Thyroid gland (tissue), 4 donors: ENCODE measurements at regions not wholly inside any gene's neighbourhood (a gene's known extent, or its start where the extent isn't known, plus 50 kb on each side); places are given as distances from the start of the nearest gene placed in this dataset.

Source experiments
- CTCF ChIP-seq, 6 experiments: fragments of 200-600 bp in 3 of 6; fragments of 450-650 bp in 3 of 6; sonication (generic) in 3 of 6; IDR thresholded peaks; one replicate each; pipeline ENCODE4 v1.5.1; 2016 to 2019; ENCODE audit warnings: antibody characterized with exemption in 6 of 6, mild to moderate bottlenecking in 2 of 6, inconsistent platforms in 1 of 6, moderate library complexity in 1 of 6
- POLR2A ChIP-seq, 2 donors: fragments of 450-650 bp; IDR thresholded peaks; one replicate each; pipeline ENCODE4 v1.6.1; 2017; ENCODE audit warnings: antibody characterized with exemption in 2 of 2, mild to moderate bottlenecking in 2 of 2, moderate library complexity in 1 of 2

GRCh38 chrX:116596010-116596409 lies 133.2 kb upstream of the CT83 start:
- TF ChIP-seq CTCF (IDR thresholded peaks at IDR 0.05) (no peak), POLR2A (IDR thresholded peaks at IDR 0.05) (no peak)
